Endodermal cell (in vitro differentiated cells): ENCODE measurements at regions not wholly inside any gene's neighbourhood (a gene's known extent, or its start where the extent isn't known, plus 50 kb on each side); places are given as distances from the start of the nearest gene placed in this dataset.

Experiments used
- DNase-seq: peaks from one replicate; pipeline ENCODE4 v3.0.0-alpha.2; 2017
- H3K27ac ChIP-seq: 2 replicates; pipeline ENCODE4 v1.5.1; 2013; ENCODE audit warnings: mild to moderate bottlenecking, low read depth, low read length, moderate library complexity
- H3K27me3 ChIP-seq: 2 replicates; pipeline ENCODE4 v1.6.1; 2013; ENCODE audit warnings: mild to moderate bottlenecking, low read length, moderate library complexity; ENCODE audit not compliant: insufficient read depth, control insufficient read depth, poor library complexity, severe bottlenecking
- H3K36me3 ChIP-seq: 2 replicates; pipeline ENCODE4 v1.7.0; 2013; ENCODE audit warnings: mild to moderate bottlenecking, low read length, moderate library complexity; ENCODE audit not compliant: control insufficient read depth, insufficient read depth
- H3K4me1 ChIP-seq: one replicate; pipeline ENCODE4 v1.7.0; 2013; ENCODE audit warnings: low read length; ENCODE audit not compliant: control insufficient read depth, insufficient read depth
- H3K4me3 ChIP-seq: 2 replicates; pipeline ENCODE4 v1.5.1; 2013; ENCODE audit warnings: mild to moderate bottlenecking, low read length, moderate library complexity
- H3K9ac ChIP-seq: 2 replicates; pipeline ENCODE4 v1.6.1; 2013; ENCODE audit warnings: mild to moderate bottlenecking, low read length, moderate library complexity; ENCODE audit not compliant: poor library complexity, severe bottlenecking; ENCODE audit errors: extremely low read depth
- H3K9me3 ChIP-seq: 2 replicates; pipeline ENCODE4 v1.6.1; 2013; ENCODE audit warnings: mild to moderate bottlenecking, low read length, moderate library complexity; ENCODE audit not compliant: control insufficient read depth
- H3K27ac Mint-ChIP-seq: 2 replicates; pipeline ENCODE4 v1.8.0; 2020; ENCODE audit warnings: mixed read lengths
- H3K27me3 Mint-ChIP-seq: 2 replicates; pipeline ENCODE4 v1.8.0; 2021; ENCODE audit warnings: mild to moderate bottlenecking, mixed read lengths; ENCODE audit not compliant: insufficient read depth
- H3K36me3 Mint-ChIP-seq: 2 replicates; pipeline ENCODE4 v1.8.0; 2020; ENCODE audit warnings: low read depth, mixed read lengths
- H3K4me1 Mint-ChIP-seq: 2 replicates; pipeline ENCODE4 v1.8.0; 2020; ENCODE audit warnings: mixed read lengths
- H3K4me3 Mint-ChIP-seq: 2 replicates; pipeline ENCODE4 v1.8.0; 2020; ENCODE audit warnings: mild to moderate bottlenecking, moderate library complexity, mixed read lengths
- H3K9me3 Mint-ChIP-seq: 2 replicates; pipeline ENCODE4 v1.8.0; 2020; ENCODE audit warnings: mild to moderate bottlenecking, mixed read lengths
- WGBS, 2 experiments: methylation state at CpG; one replicate each; pipeline versions ENCODE4 v1.1.5 to v1.1.7; 2013; ENCODE audit warnings: missing lambda C conversion rate in 2 of 2, mixed read lengths in 1 of 2; ENCODE audit not compliant: insufficient coverage in 1 of 2, insufficient read length in 1 of 2; 5-methylcytosine and 5-hydroxymethylcytosine counted together
- TF ChIP-seq, protein P1 (sequence below): fragments of 200-600 bp; sonication (generic); conservative IDR thresholded peaks from 2 replicates; pipeline ENCODE4 v1.5.0; 2021; ENCODE audit warnings: antibody characterized with exemption, mild to moderate bottlenecking

DNA sequence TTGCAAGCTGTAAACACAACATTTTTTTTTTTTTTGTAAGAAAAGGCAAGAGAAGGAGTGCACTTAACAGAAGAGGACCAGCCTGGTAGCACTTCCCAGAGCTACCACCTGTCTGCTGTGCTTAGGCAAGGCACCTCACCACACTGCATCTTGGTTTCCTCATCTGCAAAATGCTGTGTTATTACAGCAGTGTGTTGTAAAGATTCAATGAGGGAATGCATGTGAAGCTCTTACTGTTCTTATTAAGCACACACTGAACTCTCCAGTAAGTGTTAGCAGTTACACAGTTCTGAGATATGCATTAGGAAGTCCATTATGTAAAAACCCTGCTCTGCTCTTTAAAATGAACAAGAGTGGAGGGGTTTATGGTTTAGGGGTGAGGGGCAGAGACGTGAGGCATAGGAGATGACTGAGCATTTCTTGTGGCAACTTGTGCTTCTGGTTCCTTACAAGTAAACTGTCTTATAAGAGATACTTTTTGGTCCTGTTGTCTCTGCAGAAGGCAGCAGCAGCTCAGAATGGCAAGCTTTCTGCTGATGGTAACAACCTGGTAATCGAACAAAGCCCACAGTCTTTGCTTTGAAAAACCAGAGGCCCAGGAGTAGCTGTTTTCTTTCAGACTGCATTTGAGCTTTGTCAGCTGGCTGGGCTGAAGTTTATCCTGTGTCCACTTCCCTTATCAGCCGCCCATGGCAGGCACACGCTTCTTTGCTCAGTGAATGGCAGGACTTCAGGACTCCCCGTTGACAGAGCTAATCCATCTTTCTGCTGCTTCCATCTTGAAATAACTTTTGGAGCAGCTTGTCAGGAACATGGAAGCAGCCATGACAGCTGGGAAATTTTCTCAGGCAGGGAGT, 98.8 kb upstream of the BMPER start:
- peak overlapping the region; percentile 37 for H3K27ac Mint-ChIP-seq
- Histone ChIP-seq H3K4me3 (no peak overlapping the region), H3K27me3 (no peaks in the 10 kb centered on the region), H3K4me1 (peaks cover 29% of the 10 kb centered on the region), H3K9ac (no peak overlapping the region), H3K27ac (peak overlapping the region; percentile 55), H3K9me3 (no peaks in the 10 kb centered on the region), H3K36me3 (no peaks in the 10 kb centered on the region)
- no peaks in the 10 kb centered on the region for H3K36me3 Mint-ChIP-seq
- H3K27me3 Mint-ChIP-seq: no peaks in the 10 kb centered on the region
- H3K9me3 Mint-ChIP-seq: no peaks in the 10 kb centered on the region
- no peak overlapping the region for H3K4me3 Mint-ChIP-seq
- TF ChIP-seq, protein P1, sequence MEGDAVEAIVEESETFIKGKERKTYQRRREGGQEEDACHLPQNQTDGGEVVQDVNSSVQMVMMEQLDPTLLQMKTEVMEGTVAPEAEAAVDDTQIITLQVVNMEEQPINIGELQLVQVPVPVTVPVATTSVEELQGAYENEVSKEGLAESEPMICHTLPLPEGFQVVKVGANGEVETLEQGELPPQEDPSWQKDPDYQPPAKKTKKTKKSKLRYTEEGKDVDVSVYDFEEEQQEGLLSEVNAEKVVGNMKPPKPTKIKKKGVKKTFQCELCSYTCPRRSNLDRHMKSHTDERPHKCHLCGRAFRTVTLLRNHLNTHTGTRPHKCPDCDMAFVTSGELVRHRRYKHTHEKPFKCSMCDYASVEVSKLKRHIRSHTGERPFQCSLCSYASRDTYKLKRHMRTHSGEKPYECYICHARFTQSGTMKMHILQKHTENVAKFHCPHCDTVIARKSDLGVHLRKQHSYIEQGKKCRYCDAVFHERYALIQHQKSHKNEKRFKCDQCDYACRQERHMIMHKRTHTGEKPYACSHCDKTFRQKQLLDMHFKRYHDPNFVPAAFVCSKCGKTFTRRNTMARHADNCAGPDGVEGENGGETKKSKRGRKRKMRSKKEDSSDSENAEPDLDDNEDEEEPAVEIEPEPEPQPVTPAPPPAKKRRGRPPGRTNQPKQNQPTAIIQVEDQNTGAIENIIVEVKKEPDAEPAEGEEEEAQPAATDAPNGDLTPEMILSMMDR: peak; percentile 38
- DNase-seq: no peak
- WGBS, 2 experiments: 74 to 89% methylated on average over 4 to 5 of the region's 5 CpGs
- H3K4me1 Mint-ChIP-seq: peaks cover 59% of the 10 kb centered on the region

DNA sequence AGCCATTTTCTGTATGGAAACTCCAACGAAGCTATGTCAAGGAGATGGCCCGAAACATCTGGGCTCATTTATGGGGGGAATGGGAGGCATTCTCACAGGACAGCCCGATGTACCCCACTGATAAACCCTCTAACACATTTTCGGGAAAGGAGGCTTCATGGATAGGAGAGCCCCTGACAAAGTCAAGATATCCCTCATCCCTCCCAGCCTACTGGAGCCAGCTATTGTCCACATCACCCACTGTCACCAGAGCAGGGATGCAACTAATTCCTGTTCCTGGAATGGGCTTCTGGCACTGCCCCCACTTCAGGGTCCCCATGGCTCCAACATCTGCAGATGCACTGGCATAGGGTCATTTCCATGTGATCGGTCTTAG, 98.2 kb upstream of the BMPER start:
- Histone ChIP-seq H3K27me3 (no peaks in the 10 kb centered on the region), H3K9me3 (no peaks in the 10 kb centered on the region), H3K4me1 (peaks cover 29% of the 10 kb centered on the region), H3K27ac (no peak overlapping the region), H3K9ac (no peak overlapping the region), H3K4me3 (no peak overlapping the region), H3K36me3 (no peaks in the 10 kb centered on the region)
- Mint-ChIP-seq H3K4me1 (peaks cover 59% of the 10 kb centered on the region), H3K27ac (peak overlapping the region; percentile 37), H3K36me3 (no peaks in the 10 kb centered on the region), H3K9me3 (no peaks in the 10 kb centered on the region), H3K4me3 (no peak overlapping the region), H3K27me3 (no peaks in the 10 kb centered on the region)
- WGBS, 2 experiments: 90 to 95% methylated on average over 5 of the region's 5 CpGs
- DNase-seq: no peak
- TF ChIP-seq, protein P1: no peak

DNA sequence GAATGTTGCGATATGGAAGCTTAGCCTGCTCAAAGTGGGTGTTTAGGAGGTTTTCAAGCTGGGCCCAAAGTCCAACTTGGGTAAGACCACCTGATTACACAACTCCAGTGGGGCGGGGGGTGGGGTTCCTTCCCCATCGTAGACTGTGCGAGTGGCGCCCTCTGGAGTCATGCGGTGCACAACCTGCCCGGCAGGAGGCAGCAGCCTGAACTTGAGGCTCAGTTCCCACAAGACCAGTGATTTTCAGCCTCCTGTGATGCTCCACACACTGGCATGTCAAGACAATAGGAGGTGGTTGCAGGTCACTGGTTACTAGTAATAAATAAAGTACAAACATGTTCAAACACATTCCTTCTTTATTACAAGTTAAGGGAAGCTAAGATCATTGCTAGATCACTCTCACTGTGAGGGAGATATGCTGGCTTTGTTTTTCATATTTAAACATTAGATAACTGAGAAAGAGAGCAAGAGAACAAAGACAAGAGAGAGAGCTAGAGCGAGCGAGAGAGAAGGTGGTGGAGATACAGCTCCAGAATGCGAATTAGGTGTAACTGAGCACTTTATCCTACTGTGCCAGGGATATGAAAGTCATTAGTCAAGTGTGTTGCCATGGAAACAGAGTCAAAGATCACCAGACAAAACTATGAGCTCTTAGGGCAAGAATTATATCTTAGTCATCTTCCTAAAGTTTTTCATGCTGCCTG, 97.4 kb upstream of the BMPER start:
- H3K36me3 ChIP-seq: no peaks in the 10 kb centered on the region
- peak; percentile 91 for DNase-seq
- TF ChIP-seq, protein P1: peak; percentile 94
- no peak overlapping the region for H3K4me3 Mint-ChIP-seq
- no peak overlapping the region for H3K27ac ChIP-seq
- H3K36me3 Mint-ChIP-seq: no peaks in the 10 kb centered on the region
- no peaks in the 10 kb centered on the region for H3K9me3 ChIP-seq
- no peaks in the 10 kb centered on the region for H3K27me3 Mint-ChIP-seq
- H3K4me3 ChIP-seq: no peak overlapping the region
- H3K4me1 Mint-ChIP-seq: peaks cover 52% of the 10 kb centered on the region
- no peaks in the 10 kb centered on the region for H3K27me3 ChIP-seq
- H3K9ac ChIP-seq: no peak overlapping the region
- H3K9me3 Mint-ChIP-seq: no peaks in the 10 kb centered on the region
- H3K4me1 ChIP-seq: peaks cover 25% of the 10 kb centered on the region
- 64 to 84% methylated on average over 3 to 10 of the region's 10 CpGs for WGBS, 2 experiments
- peak overlapping the region; percentile 49 for H3K27ac Mint-ChIP-seq
